Pancreas (tissue), 10 donors: ENCODE measurements at regions not wholly inside any gene's neighbourhood (a gene's known extent, or its start where the extent isn't known, plus 50 kb on each side); places are given as distances from the start of the nearest gene placed in this dataset.
A peak's percentile ranks its signal among the peaks of the same experiment; 100 is the strongest.

Experiments used
- ATAC-seq, 4 donors: fragments of 200-7000 bp; cut with Tn5 transposase; one replicate each; pipeline versions ENCODE4 v1.8.0 to v1.9.1; 2020; ENCODE audit warnings: mild to moderate bottlenecking in 4 of 4, moderate library complexity in 4 of 4
- DNase-seq, 6 donors: peaks; one replicate each; pipeline ENCODE4 v3.0.0-alpha.2; 2020
- FAIRE-seq: peaks from 2 replicates; lab custom pipeline; 2012; peaks lifted over from hg19 to GRCh38; lab: Jason Lieb, UNC
- H3K27ac ChIP-seq, 4 donors: fragments of 200-600 bp; sonication (generic); 1 replicate in 3 of 4; 2 replicates in 1 of 4; pipeline versions ENCODE4 v1.5.0 to v1.8.0; 2020
- H3K27me3 ChIP-seq, 4 donors: fragments of 200-600 bp; one replicate each; pipeline ENCODE4 v1.8.0; 2021
- H3K36me3 ChIP-seq, 3 donors: fragments of 200-600 bp; sonication (generic) in 1 of 3; one replicate each; pipeline versions ENCODE4 v1.5.0 to v1.8.0; 2020 to 2021
- H3K4me1 ChIP-seq, 3 donors: fragments of 200-600 bp; one replicate each; pipeline ENCODE4 v1.8.0; 2021
- H3K4me3 ChIP-seq, 4 donors: fragments of 200-600 bp; sonication (generic) in 2 of 4; one replicate each; pipeline versions ENCODE4 v1.5.0 to v1.8.0; 2020 to 2021
- H3K9me3 ChIP-seq, 4 donors: fragments of 200-600 bp; one replicate each; pipeline ENCODE4 v1.8.0; 2021
- WGBS, 2 donors: extraction: QIAGEN DNeasy Blood & Tissue Kit; methylation state at CpG; one replicate each; pipeline ENCODE4 v1.1.7; 2013; 5-methylcytosine and 5-hydroxymethylcytosine counted together
- intact Hi-C, 3 donors: fragments of 100-400 bp; cut with DNase I; formaldehyde crosslinking; loops; one replicate each; pipeline versions ENCODE4 v1.11.1 to v1.14.2; 2022
- TF ChIP-seq, protein P1 (sequence below), 4 donors: fragments of 200-600 bp; sonication (generic) in 3 of 4; IDR thresholded peaks; one replicate each; pipeline versions ENCODE4 v1.5.0 to v1.8.0; 2021; ENCODE audit warnings: antibody characterized with exemption in 4 of 4
- donor health status: healthy with polysubstance abuse.
- donor health status: DM: no; HTN: no; CAD: no; lungs with moderate emphysema.
- donor health status: DM: no; HTN: no; CAD: no.
- donor health status: control.
- donor health status: control.
- donor health status: Bipolar disorder and iron deficiency.
- donor health status: DM: yes; HTN: yes; CAD: no.
- donor health status: DM: no; HTN: no; CAD: no.
- donor health status: DM: no; HTN: no; CAD: no.
- donor health status: DM: yes; HTN: yes; CAD: no.

DNA sequence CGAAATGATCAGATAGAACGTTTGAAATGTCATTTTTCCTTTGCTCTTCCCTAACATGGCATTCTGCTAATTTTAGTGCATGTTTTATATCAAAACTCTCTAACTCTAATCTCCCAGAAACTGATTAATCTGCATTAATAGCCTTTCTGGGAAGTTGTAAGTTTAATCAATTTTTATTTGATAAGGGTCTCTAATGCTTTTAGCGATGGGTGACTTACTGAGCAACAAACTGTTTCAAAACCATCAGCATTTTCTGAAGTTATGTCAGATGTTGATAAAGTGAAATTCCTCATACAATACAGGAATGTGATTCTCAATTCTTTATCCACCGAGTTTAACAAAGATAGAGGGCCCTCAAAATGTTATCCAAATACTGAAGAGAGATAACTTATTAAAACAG is 431.6 kb upstream of the CXADR start:
- Histone ChIP-seq H3K36me3 (no peaks in the 10 kb centered on the region), H3K4me1 (no peaks in the 10 kb centered on the region), H3K9me3 (no peaks in the 10 kb centered on the region), H3K27me3 (no peaks in the 10 kb centered on the region), H3K27ac (no peak overlapping the region), H3K4me3 (no peak overlapping the region)
- FAIRE-seq (no peak), DNase-seq (no peak), ATAC-seq (no peak)
- intact Hi-C loops = no loop called here
- WGBS, 2 donors = 48 to 60% methylated on average over 4 of the region's 4 CpGs
- TF ChIP-seq, protein P1, sequence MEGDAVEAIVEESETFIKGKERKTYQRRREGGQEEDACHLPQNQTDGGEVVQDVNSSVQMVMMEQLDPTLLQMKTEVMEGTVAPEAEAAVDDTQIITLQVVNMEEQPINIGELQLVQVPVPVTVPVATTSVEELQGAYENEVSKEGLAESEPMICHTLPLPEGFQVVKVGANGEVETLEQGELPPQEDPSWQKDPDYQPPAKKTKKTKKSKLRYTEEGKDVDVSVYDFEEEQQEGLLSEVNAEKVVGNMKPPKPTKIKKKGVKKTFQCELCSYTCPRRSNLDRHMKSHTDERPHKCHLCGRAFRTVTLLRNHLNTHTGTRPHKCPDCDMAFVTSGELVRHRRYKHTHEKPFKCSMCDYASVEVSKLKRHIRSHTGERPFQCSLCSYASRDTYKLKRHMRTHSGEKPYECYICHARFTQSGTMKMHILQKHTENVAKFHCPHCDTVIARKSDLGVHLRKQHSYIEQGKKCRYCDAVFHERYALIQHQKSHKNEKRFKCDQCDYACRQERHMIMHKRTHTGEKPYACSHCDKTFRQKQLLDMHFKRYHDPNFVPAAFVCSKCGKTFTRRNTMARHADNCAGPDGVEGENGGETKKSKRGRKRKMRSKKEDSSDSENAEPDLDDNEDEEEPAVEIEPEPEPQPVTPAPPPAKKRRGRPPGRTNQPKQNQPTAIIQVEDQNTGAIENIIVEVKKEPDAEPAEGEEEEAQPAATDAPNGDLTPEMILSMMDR (IDR thresholded peaks at IDR 0.05) = no peak

DNA sequence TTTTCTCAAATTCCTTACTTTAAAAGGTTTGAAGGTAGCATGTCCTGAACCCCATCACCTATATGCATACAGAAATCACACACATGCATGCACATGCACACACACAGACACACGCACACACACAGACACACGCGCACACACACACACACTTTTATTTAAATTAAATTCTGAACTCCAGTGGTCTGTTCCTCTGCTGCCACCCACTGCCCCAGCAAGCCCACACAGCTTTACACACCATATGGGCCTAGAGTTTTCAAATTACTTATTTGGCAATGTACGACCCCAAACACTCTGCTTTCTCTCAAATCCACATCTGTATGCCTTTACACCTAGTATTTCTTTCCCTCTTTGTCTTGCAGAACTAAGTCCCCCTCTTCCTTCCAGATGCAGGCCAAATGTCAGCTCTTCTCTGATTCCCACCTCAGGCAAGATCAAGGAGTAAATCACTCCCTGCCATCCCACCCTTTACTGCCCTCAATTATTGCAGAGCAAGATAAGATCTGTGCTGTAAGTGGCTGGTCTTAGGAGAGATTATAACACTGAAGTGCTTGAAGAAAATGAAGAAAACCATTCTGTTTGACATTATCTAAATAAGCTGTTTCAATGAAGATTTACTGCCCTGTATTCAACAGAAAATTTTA is 429.9 kb upstream of the CXADR start:
- no peak overlapping the region for H3K4me3 ChIP-seq
- H3K4me1 ChIP-seq = no peaks in the 10 kb centered on the region
- H3K27me3 ChIP-seq = no peaks in the 10 kb centered on the region
- no peak overlapping the region for H3K27ac ChIP-seq
- DNase-seq (no peak), FAIRE-seq (no peak), ATAC-seq (no peak)
- H3K36me3 ChIP-seq = no peaks in the 10 kb centered on the region
- TF ChIP-seq, protein P1 (IDR thresholded peaks at IDR 0.05) = no peak
- no peaks in the 10 kb centered on the region for H3K9me3 ChIP-seq
- 60 to 62% methylated on average over 4 of the region's 4 CpGs for WGBS, 2 donors
- intact Hi-C loops = no loop called here

DNA sequence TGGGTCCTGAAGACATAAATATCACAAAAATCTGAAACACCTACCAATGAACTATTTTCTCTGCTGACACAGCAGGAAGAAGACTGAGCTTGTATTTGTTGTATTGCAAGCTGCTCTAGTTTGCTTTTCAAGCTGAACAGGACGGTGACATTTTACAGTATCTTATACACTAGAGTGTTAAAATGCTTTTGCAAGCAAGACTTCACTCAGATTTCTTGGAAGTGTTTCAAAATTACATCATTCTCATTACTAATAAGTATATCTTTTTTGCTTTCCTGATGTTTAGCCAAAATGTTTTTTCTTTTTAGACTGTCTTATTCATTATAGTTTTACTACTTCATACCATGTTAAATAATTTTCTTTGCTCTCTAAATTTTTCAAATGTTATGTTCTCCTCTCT is 427.1 kb upstream of the CXADR start:
- H3K27ac ChIP-seq = no peak overlapping the region
- WGBS, 2 donors = 6 to 16% methylated on average over 1 of the region's 1 CpG
- no peak for DNase-seq
- H3K9me3 ChIP-seq = no peaks in the 10 kb centered on the region
- no peak for FAIRE-seq
- H3K27me3 ChIP-seq = no peaks in the 10 kb centered on the region
- no peak overlapping the region for H3K4me3 ChIP-seq
- no peak for ATAC-seq
- no peaks in the 10 kb centered on the region for H3K4me1 ChIP-seq
- H3K36me3 ChIP-seq = no peaks in the 10 kb centered on the region
- intact Hi-C loops = no loop called here
- TF ChIP-seq, protein P1 (IDR thresholded peaks at IDR 0.05) = no peak

DNA sequence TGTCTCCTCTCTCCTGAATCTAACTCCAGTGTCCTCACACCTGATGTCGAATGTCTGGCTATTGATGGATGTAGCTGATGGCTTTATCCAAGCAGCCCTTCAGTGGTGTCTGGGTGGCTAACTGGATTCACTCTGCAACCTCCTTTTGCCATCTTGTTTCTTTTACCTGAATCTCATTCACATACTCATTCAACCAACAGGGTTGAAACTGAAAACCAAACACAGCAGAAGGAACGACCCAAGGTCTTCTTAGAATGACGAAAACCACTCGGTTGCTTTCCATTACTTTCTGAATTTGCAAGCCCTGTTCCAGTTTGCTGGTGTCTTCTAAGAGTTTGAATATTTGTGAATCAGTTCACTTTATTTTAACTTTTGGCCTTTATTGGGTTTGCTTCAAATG is 424.3 kb upstream of the CXADR start:
- no peaks in the 10 kb centered on the region for H3K36me3 ChIP-seq
- no peaks in the 10 kb centered on the region for H3K9me3 ChIP-seq
- TF ChIP-seq, protein P1 (IDR thresholded peaks at IDR 0.05) = no peak
- no peak for DNase-seq
- no peak for ATAC-seq
- 56 to 71% methylated on average over 4 of the region's 4 CpGs for WGBS, 2 donors
- intact Hi-C loops = no loop called here
- no peaks in the 10 kb centered on the region for H3K4me1 ChIP-seq
- no peak overlapping the region for H3K4me3 ChIP-seq
- no peak overlapping the region for H3K27ac ChIP-seq
- FAIRE-seq = no peak
- H3K27me3 ChIP-seq = no peaks in the 10 kb centered on the region

DNA sequence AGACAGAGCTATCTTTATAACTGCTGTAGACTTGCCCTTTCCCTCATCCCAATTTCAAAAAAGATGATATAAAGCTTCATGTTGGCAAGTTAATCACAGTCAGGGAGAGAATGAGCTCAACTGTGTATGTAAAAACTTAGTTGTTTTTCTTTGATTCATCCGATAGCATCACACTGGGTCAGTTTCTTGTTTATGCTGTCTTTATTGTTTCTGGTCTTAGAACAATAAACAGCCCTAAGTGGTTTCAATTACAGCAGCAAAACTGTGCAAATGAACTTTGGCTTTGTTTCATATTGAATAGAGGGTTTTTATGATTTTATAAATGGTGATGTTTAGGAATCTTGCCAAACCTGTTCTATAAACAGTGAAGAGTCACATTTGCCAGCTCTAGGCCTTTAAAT is 423.8 kb upstream of the CXADR start:
- Histone ChIP-seq H3K27ac (no peak overlapping the region), H3K4me3 (no peak overlapping the region), H3K4me1 (no peaks in the 10 kb centered on the region), H3K27me3 (no peaks in the 10 kb centered on the region), H3K36me3 (no peaks in the 10 kb centered on the region), H3K9me3 (no peaks in the 10 kb centered on the region)
- DNase-seq = no peak
- no peak for ATAC-seq
- WGBS, 2 donors = 42 to 49% methylated on average over 1 of the region's 1 CpG
- TF ChIP-seq, protein P1 (IDR thresholded peaks at IDR 0.05) = no peak
- intact Hi-C loops = no loop called here
- FAIRE-seq = peak; percentile 89
